ENCODE measurements at regions not wholly inside any gene's neighbourhood (a gene's known extent, or its start where the extent isn't known, plus 50 kb on each side); places are given as distances from the start of the nearest gene placed in this dataset.

GRCh38 chr3:194810076-194810475 lies 124.4 kb downstream of the FAM43A start:
- Histone ChIP-seq H4K91ac (ENCODE audit: low read depth, low read length) (no peak overlapping the region), H3K79me2 (ENCODE audit: control insufficient read depth, insufficient read depth, low read length, poor library complexity) (no peaks in the 10 kb centered on the region), H3K4me1 (ENCODE audit: control insufficient read depth in 1 of 2, insufficient read depth in 2 of 2, low read length in 2 of 2) (no peaks in the 10 kb centered on the region), H2BK5ac (ENCODE audit: low read depth, low read length, poor library complexity) (no peak overlapping the region), H3K9ac (ENCODE audit: low read length) (no peak overlapping the region), H3K27ac (ENCODE audit: low read depth, low read length) (no peak overlapping the region), H3K27me3 (ENCODE audit: insufficient read depth, low read length) (no peaks in the 10 kb centered on the region), H2BK12ac (ENCODE audit: low read length) (no peak overlapping the region), H3K9me3 (ENCODE audit: insufficient read depth, low read depth, low read length) (peaks cover 3% of the 10 kb centered on the region), H2AK5ac (ENCODE audit: low read length) (no peak overlapping the region), H3K23ac (ENCODE audit: low read length) (no peak overlapping the region), H3K14ac (ENCODE audit: low read length) (no peak overlapping the region), H3K4me2 (ENCODE audit: low read length) (no peak overlapping the region), H3K79me1 (ENCODE audit: low read length) (no peaks in the 10 kb centered on the region), H3K36me3 (ENCODE audit: control insufficient read depth in 1 of 2, insufficient read depth in 2 of 2, low read length in 2 of 2) (no peaks in the 10 kb centered on the region), H3K18ac (ENCODE audit: low read length) (no peak overlapping the region), H3K4ac (ENCODE audit: low read depth, low read length) (no peak overlapping the region), H4K12ac (ENCODE audit: low read depth, low read length) (no peak overlapping the region), H2BK120ac (ENCODE audit: insufficient read depth, low read length, poor library complexity) (no peak overlapping the region), H4K8ac (ENCODE audit: low read depth, low read length) (no peak overlapping the region), H2AFZ (ENCODE audit: insufficient read depth, low read length, poor library complexity) (no peak overlapping the region), H3K4me3 (ENCODE audit: low read depth, low read length) (no peak overlapping the region)
- no CpG with 5 or more reads among the region's 4 CpGs for WGBS (ENCODE audit: extremely low coverage, insufficient coverage, insufficient read length)
- DNase-seq: no peak

DNA sequence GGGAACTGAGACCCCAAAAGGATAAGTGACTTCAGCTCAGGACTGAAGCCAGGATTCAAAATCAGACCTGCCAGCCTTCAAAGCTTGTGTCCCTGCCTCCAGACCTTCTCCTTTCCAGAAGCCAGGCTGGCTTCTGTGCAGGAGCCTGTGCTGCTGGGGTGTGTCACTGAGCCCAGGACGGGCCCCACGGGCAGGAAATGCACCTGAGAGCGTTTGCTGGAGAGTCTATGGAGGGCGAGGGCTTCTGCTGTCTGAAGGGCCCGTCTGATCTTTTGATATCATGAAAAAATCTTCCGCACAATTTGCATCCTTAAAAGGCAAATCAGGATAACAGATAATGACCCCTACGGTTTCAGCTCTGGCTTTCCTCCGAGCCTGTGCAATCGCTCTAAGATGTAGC lies 125.4 kb downstream of the FAM43A start:
- H3K14ac ChIP-seq (ENCODE audit: low read length): no peak overlapping the region
- H4K8ac ChIP-seq (ENCODE audit: low read depth, low read length): no peak overlapping the region
- no peak overlapping the region for H3K4me3 ChIP-seq (ENCODE audit: low read depth, low read length)
- no peak overlapping the region for H3K18ac ChIP-seq (ENCODE audit: low read length)
- H3K4me2 ChIP-seq (ENCODE audit: low read length): no peak overlapping the region
- DNase-seq: no peak
- H3K4me1 ChIP-seq (ENCODE audit: control insufficient read depth in 1 of 2, insufficient read depth in 2 of 2, low read length in 2 of 2): no peaks in the 10 kb centered on the region
- no peak overlapping the region for H2AFZ ChIP-seq (ENCODE audit: insufficient read depth, low read length, poor library complexity)
- H2AK5ac ChIP-seq (ENCODE audit: low read length): no peak overlapping the region
- H3K23ac ChIP-seq (ENCODE audit: low read length): no peak overlapping the region
- H2BK12ac ChIP-seq (ENCODE audit: low read length): no peak overlapping the region
- no peak overlapping the region for H4K12ac ChIP-seq (ENCODE audit: low read depth, low read length)
- H2BK120ac ChIP-seq (ENCODE audit: insufficient read depth, low read length, poor library complexity): no peak overlapping the region
- WGBS (ENCODE audit: extremely low coverage, insufficient coverage, insufficient read length): no CpG with 5 or more reads among the region's 9 CpGs
- H2BK5ac ChIP-seq (ENCODE audit: low read depth, low read length, poor library complexity): no peak overlapping the region
- H4K91ac ChIP-seq (ENCODE audit: low read depth, low read length): no peak overlapping the region
- no peak overlapping the region for H3K27ac ChIP-seq (ENCODE audit: low read depth, low read length)
- H3K79me1 ChIP-seq (ENCODE audit: low read length): no peaks in the 10 kb centered on the region
- H3K4ac ChIP-seq (ENCODE audit: low read depth, low read length): no peak overlapping the region
- no peaks in the 10 kb centered on the region for H3K27me3 ChIP-seq (ENCODE audit: insufficient read depth, low read length)
- no peak overlapping the region for H3K9ac ChIP-seq (ENCODE audit: low read length)
- H3K36me3 ChIP-seq (ENCODE audit: control insufficient read depth in 1 of 2, insufficient read depth in 2 of 2, low read length in 2 of 2): no peaks in the 10 kb centered on the region
- H3K9me3 ChIP-seq (ENCODE audit: insufficient read depth, low read depth, low read length): peaks cover 3% of the 10 kb centered on the region
- no peaks in the 10 kb centered on the region for H3K79me2 ChIP-seq (ENCODE audit: control insufficient read depth, insufficient read depth, low read length, poor library complexity)

GRCh38 chr3:194812176-194812575 lies 126.5 kb downstream of the FAM43A start:
- Histone ChIP-seq H3K27ac (ENCODE audit: low read depth, low read length) (no peak overlapping the region), H3K79me1 (ENCODE audit: low read length) (no peaks in the 10 kb centered on the region), H3K4me2 (ENCODE audit: low read length) (no peak overlapping the region), H3K9me3 (ENCODE audit: insufficient read depth, low read depth, low read length) (peaks cover 3% of the 10 kb centered on the region), H3K9ac (ENCODE audit: low read length) (no peak overlapping the region), H3K4ac (ENCODE audit: low read depth, low read length) (no peak overlapping the region), H3K18ac (ENCODE audit: low read length) (no peak overlapping the region), H4K8ac (ENCODE audit: low read depth, low read length) (no peak overlapping the region), H3K36me3 (ENCODE audit: control insufficient read depth in 1 of 2, insufficient read depth in 2 of 2, low read length in 2 of 2) (no peaks in the 10 kb centered on the region), H3K27me3 (ENCODE audit: insufficient read depth, low read length) (no peaks in the 10 kb centered on the region), H3K4me3 (ENCODE audit: low read depth, low read length) (no peak overlapping the region), H2BK5ac (ENCODE audit: low read depth, low read length, poor library complexity) (no peak overlapping the region), H2AK5ac (ENCODE audit: low read length) (no peak overlapping the region), H2AFZ (ENCODE audit: insufficient read depth, low read length, poor library complexity) (no peak overlapping the region), H2BK12ac (ENCODE audit: low read length) (no peak overlapping the region), H4K91ac (ENCODE audit: low read depth, low read length) (no peak overlapping the region), H3K14ac (ENCODE audit: low read length) (no peak overlapping the region), H3K79me2 (ENCODE audit: control insufficient read depth, insufficient read depth, low read length, poor library complexity) (no peaks in the 10 kb centered on the region), H2BK120ac (ENCODE audit: insufficient read depth, low read length, poor library complexity) (no peak overlapping the region), H3K4me1 (ENCODE audit: control insufficient read depth in 1 of 2, insufficient read depth in 2 of 2, low read length in 2 of 2) (no peaks in the 10 kb centered on the region), H3K23ac (ENCODE audit: low read length) (no peak overlapping the region), H4K12ac (ENCODE audit: low read depth, low read length) (no peak overlapping the region)
- no peak for DNase-seq
- no CpG with 5 or more reads among the region's 10 CpGs for WGBS (ENCODE audit: extremely low coverage, insufficient coverage, insufficient read length)

- H3K4me1 ChIP-seq (ENCODE audit: control insufficient read depth in 1 of 2, insufficient read depth in 2 of 2, low read length in 2 of 2): no peaks in the 10 kb centered on the region
- no peak overlapping the region for H2AK5ac ChIP-seq (ENCODE audit: low read length)
- H2BK120ac ChIP-seq (ENCODE audit: insufficient read depth, low read length, poor library complexity): no peak overlapping the region
- no peak overlapping the region for H4K8ac ChIP-seq (ENCODE audit: low read depth, low read length)
- H2AFZ ChIP-seq (ENCODE audit: insufficient read depth, low read length, poor library complexity): no peak overlapping the region
- H4K12ac ChIP-seq (ENCODE audit: low read depth, low read length): no peak overlapping the region
- H3K23ac ChIP-seq (ENCODE audit: low read length): no peak overlapping the region
- no peak overlapping the region for H3K27ac ChIP-seq (ENCODE audit: low read depth, low read length)
- H3K18ac ChIP-seq (ENCODE audit: low read length): no peak overlapping the region
- H3K79me2 ChIP-seq (ENCODE audit: control insufficient read depth, insufficient read depth, low read length, poor library complexity): no peaks in the 10 kb centered on the region
- H3K79me1 ChIP-seq (ENCODE audit: low read length): no peaks in the 10 kb centered on the region
- no peak overlapping the region for H3K9ac ChIP-seq (ENCODE audit: low read length)
- no peaks in the 10 kb centered on the region for H3K36me3 ChIP-seq (ENCODE audit: control insufficient read depth in 1 of 2, insufficient read depth in 2 of 2, low read length in 2 of 2)
- H3K27me3 ChIP-seq (ENCODE audit: insufficient read depth, low read length): no peaks in the 10 kb centered on the region
- H3K4me3 ChIP-seq (ENCODE audit: low read depth, low read length): no peak overlapping the region
- H3K9me3 ChIP-seq (ENCODE audit: insufficient read depth, low read depth, low read length): peaks cover 3% of the 10 kb centered on the region
- no peak for DNase-seq
- no peak overlapping the region for H2BK12ac ChIP-seq (ENCODE audit: low read length)
- no peak overlapping the region for H4K91ac ChIP-seq (ENCODE audit: low read depth, low read length)
- WGBS (ENCODE audit: extremely low coverage, insufficient coverage, insufficient read length): no CpG with 5 or more reads among the region's 5 CpGs
- no peak overlapping the region for H3K4ac ChIP-seq (ENCODE audit: low read depth, low read length)
- no peak overlapping the region for H2BK5ac ChIP-seq (ENCODE audit: low read depth, low read length, poor library complexity)
- H3K4me2 ChIP-seq (ENCODE audit: low read length): no peak overlapping the region
- no peak overlapping the region for H3K14ac ChIP-seq (ENCODE audit: low read length)
Measured at GRCh38 chr3:194814878-194815357, 129.2 kb downstream of the FAM43A start.
